ENCODE measurements at regions not wholly inside any gene's neighbourhood (a gene's known extent, or its start where the extent isn't known, plus 50 kb on each side); places are given as distances from the start of the nearest gene placed in this dataset.
"Not testable (repeated sequence)": the region's sequence is repeated elsewhere in the genome, so short reads cannot be mapped to it uniquely, and the experiment has no call there.

GRCh38 chr5:89050062-89050461 lies 167.1 kb upstream of the MEF2C start:
- not testable (repeated sequence) for TF ChIP-seq POLR2A, CTCF (IDR thresholded peaks at IDR 0.05)
